Right kidney (tissue), 1 donor: ENCODE measurements at regions not wholly inside any gene's neighbourhood (a gene's known extent, or its start where the extent isn't known, plus 50 kb on each side); places are given as distances from the start of the nearest gene placed in this dataset.
"Not testable (repeated sequence)": the region's sequence is repeated elsewhere in the genome, so short reads cannot be mapped to it uniquely, and the experiment has no call there.

Experiments
- DNase-seq: peaks from one replicate; pipeline ENCODE4 v3.0.0-alpha.2; 2016

DNA sequence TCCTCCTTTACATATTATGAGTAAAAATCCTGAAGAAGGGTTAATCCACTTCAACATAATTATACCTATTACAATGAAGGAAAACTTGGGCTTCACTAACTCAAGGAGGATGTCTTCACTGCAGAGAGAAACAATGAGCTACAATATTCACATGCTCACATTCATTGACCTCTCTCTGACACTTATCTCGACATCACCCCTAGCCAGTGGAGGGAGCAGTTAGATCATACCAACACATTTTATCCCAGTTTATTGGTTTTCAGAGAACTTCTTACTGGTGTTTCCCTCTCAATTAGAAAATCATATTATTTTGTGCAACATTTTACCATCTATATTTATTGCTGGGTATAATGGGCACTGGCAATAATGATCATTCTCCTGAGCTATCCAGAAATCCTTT, 646.5 kb downstream of the TENT5A start:
- no peak for DNase-seq

DNA sequence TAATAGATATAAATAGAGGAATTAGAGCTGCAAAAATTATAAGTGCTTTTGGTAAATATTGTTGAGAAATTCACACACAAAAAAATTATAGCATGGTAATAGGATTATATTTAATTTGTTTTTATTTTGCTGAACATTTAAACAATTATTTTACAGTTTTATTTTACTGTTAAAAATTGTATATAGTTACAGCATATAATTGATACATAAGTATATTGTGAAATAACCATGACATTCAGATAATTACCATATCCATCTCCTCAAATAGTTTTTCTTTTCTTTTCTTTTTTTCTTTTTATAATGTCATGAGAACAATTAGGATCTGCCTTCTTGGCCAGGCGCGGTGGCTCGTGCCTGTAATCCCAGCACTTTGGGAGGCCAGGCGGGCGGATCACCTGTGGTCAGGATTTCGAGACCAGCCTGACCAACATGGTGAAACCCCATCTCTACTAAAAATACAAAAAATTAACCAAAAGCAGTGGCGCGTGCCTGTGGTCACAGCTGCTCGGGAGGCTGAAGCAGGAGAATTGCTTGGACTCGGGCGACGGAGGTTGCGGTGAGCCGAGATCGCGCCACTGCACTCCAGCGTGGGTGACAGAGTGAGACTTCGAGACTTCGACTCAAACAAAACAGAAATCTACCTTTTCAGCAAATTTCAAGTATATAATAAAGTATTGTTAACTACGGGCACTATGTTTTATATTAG, 654.2 kb downstream of the TENT5A start:
- DNase-seq: no peak

DNA sequence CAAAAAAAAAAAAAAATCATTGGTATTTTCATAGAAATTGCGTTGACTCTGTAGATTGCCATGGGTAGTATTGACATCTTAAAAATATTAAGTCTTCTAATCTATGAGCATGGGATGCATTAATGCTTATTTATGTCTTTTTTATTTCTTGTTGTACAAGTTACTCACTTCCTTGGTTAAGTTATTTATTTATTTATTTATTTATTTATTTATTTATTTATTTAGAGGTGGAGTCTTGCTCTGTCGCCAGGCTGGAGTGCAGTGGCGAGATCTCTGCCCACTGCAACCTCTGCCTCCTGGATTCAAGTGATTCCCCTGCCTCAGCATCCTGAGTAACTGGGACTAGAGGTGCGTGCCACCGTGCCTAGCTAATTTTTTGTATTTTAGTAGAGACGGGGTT, 656.0 kb downstream of the TENT5A start:
- DNase-seq: not testable (repeated sequence)

GRCh38 chr6:81093051-81093450, 659.4 kb downstream of the TENT5A start:
- no peak for DNase-seq

- no peak for DNase-seq
Observed at GRCh38 chr6:81088145-81088544, 664.3 kb downstream of the TENT5A start.

- no peak for DNase-seq
Observed at GRCh38 chr6:81086991-81087390, 665.5 kb downstream of the TENT5A start.

- DNase-seq: no peak
Observed at GRCh38 chr6:81085431-81085790, 667.1 kb downstream of the TENT5A start.

- no peak for DNase-seq
Observed at GRCh38 chr6:81084776-81085430, 667.6 kb downstream of the TENT5A start.

DNA sequence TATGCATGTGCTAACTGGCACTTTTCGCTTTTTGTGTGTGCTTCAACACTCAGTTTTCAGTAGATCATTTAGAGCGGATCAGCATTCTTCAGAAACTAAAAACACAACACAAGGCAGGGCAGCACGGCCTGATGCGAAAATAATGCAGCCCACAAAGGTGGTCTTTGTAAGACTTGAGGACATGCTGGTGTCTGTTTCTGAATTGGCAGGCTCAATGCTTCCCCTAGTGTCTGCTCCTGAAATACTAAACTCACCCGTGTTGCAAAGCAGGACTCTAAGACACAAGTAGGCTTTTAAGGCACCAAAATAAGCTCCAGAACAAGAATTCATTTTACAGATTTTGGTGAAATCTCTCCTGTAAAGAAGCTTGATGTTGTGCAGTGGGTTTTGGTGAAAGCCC, 676.5 kb downstream of the TENT5A start:
- no peak for DNase-seq

DNA sequence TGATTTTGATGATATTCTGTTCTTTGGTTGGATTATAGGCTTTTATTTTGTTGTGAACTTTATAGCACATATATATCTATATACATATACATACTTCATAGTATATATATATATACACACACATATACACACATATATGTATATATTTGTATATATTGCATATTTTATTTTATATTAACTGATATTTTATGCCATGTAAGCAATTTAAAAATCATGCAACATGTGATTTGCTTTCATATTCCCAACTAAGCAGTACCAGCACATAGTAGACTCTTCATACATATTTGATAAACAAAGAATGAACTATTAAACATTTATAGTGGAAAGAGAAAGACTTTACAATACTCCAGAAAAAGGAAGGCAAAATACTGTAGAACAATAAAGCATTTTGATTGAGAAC, 679.2 kb downstream of the TENT5A start:
- DNase-seq: no peak

DNA sequence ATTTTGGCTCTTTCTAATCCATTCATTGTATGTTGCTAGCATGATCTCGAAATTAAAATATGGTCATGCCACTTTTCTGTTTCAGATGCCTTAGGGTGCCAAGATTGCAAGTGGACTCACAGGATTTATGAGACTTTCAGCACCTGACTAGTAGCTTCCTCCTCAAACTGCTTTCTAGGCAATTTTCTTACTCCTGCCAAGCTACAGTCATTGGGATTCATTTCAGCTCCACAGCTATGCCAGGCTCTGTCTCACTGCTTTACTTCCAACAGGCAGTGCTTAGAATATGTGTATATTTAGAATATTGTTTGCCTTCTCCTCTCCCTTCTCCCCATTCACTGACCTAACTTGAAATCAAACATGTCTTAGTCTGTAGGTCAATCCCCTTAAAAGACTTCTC, 681.4 kb downstream of the TENT5A start:
- DNase-seq: no peak

GRCh38 chr6:81067057-81067456, 685.4 kb downstream of the TENT5A start:
- no peak for DNase-seq

- no peak for DNase-seq
Observed at GRCh38 chr6:81063891-81064290, 688.6 kb downstream of the TENT5A start.

DNA sequence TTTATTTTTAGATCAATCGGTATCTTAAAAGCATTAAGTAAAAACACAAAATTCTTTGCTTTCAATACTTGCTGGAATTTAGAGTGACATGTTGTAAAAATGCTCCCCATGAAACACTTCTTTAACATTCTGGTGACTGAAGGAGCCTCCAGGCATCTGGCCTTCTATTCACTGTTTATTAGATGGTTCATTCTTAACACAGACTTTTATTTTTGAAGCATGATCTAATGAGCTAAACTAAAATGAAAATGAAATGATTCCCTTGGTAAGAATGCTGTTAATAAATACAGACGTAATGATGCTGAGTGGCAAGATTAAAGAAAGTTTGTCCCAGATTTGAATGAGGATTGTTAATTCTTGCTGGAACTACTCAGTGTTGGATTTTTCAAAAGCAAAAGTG, 698.4 kb downstream of the TENT5A start:
- no peak for DNase-seq

DNA sequence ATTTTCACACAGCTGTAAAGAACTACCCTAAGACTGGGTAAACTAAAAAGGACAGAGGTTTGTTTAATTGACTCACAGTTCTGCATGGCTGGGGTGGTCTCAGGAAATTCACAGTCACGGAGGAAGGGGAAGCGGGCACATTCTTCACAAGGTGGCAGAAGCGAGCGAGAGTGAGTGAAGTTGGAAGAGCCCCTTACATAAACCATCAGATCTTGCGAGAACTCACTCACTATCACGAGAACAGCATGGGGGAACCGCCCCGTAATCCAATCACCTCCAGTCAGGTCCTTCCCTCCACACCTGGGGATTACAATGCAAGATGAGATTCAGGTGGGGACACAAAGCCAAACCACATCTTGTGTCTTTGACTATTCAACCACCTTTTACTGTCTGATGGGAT, 700.5 kb downstream of the TENT5A start:
- DNase-seq: no peak

DNA sequence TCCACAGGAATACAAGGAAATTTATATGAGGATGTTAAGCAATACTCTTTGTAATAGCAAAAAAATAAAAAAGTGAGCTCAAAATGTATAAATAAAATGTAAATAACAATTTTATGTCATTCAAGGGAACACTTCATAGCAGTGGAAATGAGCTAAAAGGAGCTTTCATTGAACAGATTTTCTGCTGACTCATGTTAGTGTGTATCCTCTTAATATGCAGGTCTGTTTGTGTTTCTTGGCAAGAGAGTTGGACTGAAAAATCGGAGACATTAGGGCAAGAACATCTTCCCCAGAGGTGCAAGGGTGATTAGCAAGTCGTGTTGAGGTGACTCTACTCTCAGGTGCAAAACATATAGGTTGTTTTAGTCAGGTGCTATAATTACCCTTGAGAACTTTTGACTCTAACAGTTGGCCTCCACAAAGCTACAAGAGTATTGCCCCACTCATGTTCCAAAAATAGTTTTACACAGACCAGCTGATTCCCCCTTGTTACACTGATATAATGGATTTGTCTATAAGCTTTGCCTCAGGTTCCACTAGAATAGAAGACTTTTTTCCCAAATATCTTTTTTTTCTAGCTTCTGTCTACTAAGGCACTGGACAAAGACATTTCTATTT, 702.9 kb downstream of the TENT5A start:
- no peak for DNase-seq

DNA sequence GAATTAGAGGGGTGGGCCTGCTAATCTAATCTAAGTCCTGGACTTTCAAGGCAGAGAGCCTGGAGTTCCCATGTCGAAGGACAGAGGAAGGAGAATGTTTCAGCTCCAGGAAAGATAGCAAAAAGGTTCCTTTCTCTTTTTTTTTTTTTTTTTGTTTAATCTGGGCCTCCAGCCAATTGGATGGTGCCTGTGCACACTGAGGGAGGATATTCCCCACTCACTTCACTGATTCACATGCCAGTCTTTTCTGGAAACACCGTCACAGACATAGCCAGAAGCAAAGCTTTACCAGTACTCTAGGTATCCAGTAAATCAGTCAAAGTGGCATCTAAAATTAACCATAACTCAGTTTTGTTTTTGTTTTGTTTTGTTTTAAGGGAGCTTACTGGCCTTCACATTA, 721.1 kb downstream of the TENT5A start:
- no peak for DNase-seq

DNA sequence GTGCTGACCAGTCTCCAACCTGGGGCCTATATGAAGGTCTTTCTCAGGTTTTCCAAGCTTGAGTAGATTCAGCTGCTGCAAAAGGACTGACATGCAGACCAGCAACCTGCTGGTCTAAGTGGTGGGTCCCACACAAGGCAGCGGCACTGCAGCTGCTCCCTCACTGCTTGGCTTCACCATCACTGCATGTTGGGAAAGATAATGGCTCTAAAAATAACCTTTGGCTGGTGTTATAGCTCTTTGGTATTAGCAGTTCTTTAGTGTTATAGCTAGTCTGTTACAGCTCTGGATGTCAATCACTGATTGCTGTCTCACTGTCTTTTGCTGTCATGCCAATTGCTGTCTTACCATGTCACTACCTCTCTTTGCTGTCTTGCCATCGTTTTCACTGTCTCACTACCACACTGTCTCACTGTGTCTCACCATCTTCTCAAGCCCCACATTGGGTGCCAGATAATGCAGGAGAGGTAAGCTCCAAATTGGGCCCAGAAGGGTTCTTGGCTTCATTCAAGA, 726.4 kb downstream of the TENT5A start:
- no peak for DNase-seq

GRCh38 chr6:81023709-81024108, 728.8 kb downstream of the TENT5A start:
- DNase-seq: no peak

- no peak for DNase-seq
Observed at GRCh38 chr6:81023007-81023582, 729.4 kb downstream of the TENT5A start.

DNA sequence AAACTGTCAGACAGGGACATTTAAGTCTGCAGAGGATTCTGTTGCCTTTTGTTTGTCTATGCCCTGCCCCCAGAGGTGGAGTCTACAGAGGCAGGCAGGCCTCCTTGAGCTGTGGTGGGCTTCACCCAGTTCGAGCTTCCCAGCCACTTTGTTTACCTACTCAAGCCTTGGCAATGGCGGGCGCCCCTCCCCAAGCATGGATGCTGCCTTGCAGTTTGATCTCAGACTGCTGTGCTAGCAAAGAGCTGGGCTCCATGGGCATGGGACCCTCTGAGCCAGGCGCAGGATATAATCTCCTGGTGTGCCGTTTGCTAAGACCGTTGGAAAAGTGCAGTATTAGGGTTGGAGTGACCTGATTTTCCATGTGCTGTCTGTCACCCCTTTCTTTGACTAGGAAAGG, 734.9 kb downstream of the TENT5A start:
- not testable (repeated sequence) for DNase-seq

GRCh38 chr6:81003894-81004293, 748.6 kb downstream of the TENT5A start:
- DNase-seq: no peak

GRCh38 chr6:81003156-81003555, 749.3 kb downstream of the TENT5A start:
- no peak for DNase-seq
